Transverse colon (tissue), 3 donors: ENCODE measurements at regions not wholly inside any gene's neighbourhood (a gene's known extent, or its start where the extent isn't known, plus 50 kb on each side); places are given as distances from the start of the nearest gene placed in this dataset.
"Not testable (repeated sequence)": the region's sequence is repeated elsewhere in the genome, so short reads cannot be mapped to it uniquely, and the experiment has no call there.

Experiments
- CTCF ChIP-seq, 5 experiments: fragments of 200-600 bp in 3 of 5; fragments of 450-650 bp in 2 of 5; sonication (generic) in 3 of 5; IDR thresholded peaks; 1 replicate in 2 of 5; 2 replicates in 3 of 5; pipeline ENCODE4 v1.5.1; 2016 to 2017; ENCODE audit warnings: antibody characterized with exemption in 5 of 5, inconsistent platforms in 3 of 5, mild to moderate bottlenecking in 2 of 5, moderate library complexity in 1 of 5
- EP300 ChIP-seq: sonication (generic); formaldehyde crosslinking; IDR thresholded peaks from one replicate; pipeline ENCODE4 v1.6.1; 2017; ENCODE audit warnings: antibody characterized with exemption, low read depth
- POLR2A ChIP-seq: fragments of 450-650 bp; IDR thresholded peaks from one replicate; pipeline ENCODE4 v1.6.1; 2016; ENCODE audit warnings: antibody characterized with exemption, mild to moderate bottlenecking, moderate library complexity

GRCh38 chr21:10369289-10369688 lies 152.1 kb upstream of the TPTE start:
- TF ChIP-seq CTCF (IDR thresholded peaks at IDR 0.05); POLR2A; EP300: not testable (repeated sequence)
